AG04449 (cell line): ENCODE measurements at regions not wholly inside any gene's neighbourhood (a gene's known extent, or its start where the extent isn't known, plus 50 kb on each side); places are given as distances from the start of the nearest gene placed in this dataset.
"Not testable (repeated sequence)": the region's sequence is repeated elsewhere in the genome, so short reads cannot be mapped to it uniquely, and the experiment has no call there.

Experiments used
- CTCF ChIA-PET: fragments of 350-600 bp; formaldehyde crosslinking; extraction: SDS; loops from one replicate; lab custom pipeline; 2021; ENCODE audit warnings: antibody characterized with exemption; lab: Yijun Ruan, JAX
- POLR2A ChIA-PET: fragments of 400-600, 350-600 bp; formaldehyde crosslinking; extraction: SDS; loops from one replicate; lab custom pipeline; 2020; ENCODE audit warnings: antibody characterized with exemption, inconsistent platforms; lab: Yijun Ruan, JAX
- DNase-seq: peaks from one replicate; pipeline ENCODE4 v3.0.0-alpha.2; 2010; ENCODE audit warnings: low read depth, low spot score
- H3K4me3 ChIP-seq: 2 replicates; pipeline ENCODE4 v1.5.1; 2011; ENCODE audit warnings: low read depth, mild to moderate bottlenecking, control low read depth, low read length
- TF ChIP-seq, protein P1 (sequence below): IDR thresholded peaks from one replicate; pipeline ENCODE4 v1.5.1; 2011; ENCODE audit warnings: mild to moderate bottlenecking, moderate library complexity, low read length, control low read depth, inconsistent platforms; ENCODE audit not compliant: insufficient read depth; ENCODE audit errors: missing control alignments

DNA sequence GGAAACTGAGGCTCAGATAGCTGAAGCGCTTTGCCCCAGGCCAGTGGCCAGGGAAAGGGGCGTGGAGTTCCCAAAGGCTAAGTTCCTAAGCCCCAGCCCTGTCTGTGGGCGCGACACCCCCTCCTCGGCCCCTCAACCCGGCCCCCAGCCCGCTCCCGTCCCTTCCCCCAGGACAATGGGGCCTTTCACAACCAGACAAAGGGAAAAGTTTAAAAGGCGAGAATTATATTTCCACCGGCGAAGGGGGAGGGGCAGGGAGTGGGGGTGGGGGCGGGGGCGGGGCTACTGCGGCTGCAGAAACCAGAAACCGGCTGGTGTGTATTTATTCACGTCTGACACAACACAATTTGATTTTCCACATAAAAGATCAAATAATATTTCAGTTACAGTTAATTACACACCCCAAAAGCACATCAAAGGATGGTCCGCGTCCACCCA is 192.1 kb downstream of the MN1 start:
- no peak overlapping the region for H3K4me3 ChIP-seq
- CTCF ChIA-PET, result no interaction called here
- DNase-seq, result no peak
- POLR2A ChIA-PET, result no interaction called here
- TF ChIP-seq, protein P1, sequence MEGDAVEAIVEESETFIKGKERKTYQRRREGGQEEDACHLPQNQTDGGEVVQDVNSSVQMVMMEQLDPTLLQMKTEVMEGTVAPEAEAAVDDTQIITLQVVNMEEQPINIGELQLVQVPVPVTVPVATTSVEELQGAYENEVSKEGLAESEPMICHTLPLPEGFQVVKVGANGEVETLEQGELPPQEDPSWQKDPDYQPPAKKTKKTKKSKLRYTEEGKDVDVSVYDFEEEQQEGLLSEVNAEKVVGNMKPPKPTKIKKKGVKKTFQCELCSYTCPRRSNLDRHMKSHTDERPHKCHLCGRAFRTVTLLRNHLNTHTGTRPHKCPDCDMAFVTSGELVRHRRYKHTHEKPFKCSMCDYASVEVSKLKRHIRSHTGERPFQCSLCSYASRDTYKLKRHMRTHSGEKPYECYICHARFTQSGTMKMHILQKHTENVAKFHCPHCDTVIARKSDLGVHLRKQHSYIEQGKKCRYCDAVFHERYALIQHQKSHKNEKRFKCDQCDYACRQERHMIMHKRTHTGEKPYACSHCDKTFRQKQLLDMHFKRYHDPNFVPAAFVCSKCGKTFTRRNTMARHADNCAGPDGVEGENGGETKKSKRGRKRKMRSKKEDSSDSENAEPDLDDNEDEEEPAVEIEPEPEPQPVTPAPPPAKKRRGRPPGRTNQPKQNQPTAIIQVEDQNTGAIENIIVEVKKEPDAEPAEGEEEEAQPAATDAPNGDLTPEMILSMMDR, result no peak

DNA sequence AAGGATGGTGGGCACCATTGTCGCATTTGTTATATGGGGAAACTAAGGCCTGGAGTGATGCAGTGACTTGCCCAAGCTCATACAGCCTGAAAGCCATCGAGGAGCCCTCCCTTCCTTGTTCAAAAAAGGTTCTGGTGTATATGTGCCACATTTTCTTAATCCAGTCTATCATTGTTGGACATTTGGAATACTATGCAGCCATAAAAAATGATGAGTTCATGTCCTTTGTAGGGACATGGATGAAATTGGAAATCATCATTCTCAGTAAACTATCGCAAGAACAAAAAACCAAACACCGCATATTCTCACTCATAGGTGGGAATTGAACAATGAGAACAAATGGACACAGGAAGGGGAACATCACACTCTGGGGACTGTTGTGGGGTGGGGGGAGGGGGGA is 191.4 kb downstream of the MN1 start:
- H3K4me3 ChIP-seq, POLR2A ChIA-PET, CTCF ChIA-PET, DNase-seq: not testable (repeated sequence)

DNA sequence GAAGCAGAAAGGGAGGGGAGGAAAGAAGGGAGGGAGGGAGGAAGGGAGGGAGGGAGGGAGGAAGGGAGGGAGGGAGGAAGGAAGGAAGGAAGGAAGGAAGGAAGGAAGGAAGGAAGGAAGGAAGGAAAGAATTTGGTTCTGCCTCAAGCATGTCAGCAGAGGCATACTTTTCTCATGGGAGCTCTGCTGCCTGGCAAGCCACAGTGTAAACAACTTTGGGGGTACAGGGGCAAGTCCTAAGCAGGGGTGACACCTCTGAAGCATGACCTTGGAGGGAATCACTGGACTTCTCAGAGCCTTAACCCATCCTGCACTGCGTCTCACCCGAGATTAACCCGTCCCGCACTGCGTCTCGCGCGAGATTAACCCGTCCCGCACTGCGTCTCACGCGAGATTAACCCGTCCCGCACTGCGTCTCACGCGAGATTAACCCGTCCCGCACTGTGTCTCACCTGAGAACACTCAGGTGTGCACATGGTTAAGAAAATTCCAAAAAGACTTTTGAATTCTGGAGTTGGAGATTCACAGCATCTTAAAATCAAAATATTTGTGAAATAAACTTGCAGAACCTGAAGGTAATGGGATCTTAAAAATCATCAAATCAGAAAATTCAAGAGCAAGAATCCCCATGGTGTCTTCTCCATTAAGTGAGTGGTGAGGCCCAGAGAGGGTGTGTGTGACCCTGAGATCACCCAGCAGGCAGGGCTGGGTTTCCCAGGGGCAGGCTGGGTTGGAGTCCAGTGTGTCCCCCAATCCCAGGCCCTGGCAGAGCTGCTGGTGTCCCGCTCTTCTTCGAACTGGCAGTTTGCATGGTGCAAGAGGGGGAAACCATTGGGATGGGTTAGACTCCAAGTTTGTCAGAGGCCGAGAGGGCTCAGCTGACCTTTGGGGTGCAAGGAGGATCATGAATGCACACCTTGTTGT is 190.4 kb downstream of the MN1 start:
- DNase-seq, result no peak
- H3K4me3 ChIP-seq, result no peak overlapping the region
- ChIA-PET POLR2A (no interaction called here), CTCF (no interaction called here)
- TF ChIP-seq, protein P1, result no peak

DNA sequence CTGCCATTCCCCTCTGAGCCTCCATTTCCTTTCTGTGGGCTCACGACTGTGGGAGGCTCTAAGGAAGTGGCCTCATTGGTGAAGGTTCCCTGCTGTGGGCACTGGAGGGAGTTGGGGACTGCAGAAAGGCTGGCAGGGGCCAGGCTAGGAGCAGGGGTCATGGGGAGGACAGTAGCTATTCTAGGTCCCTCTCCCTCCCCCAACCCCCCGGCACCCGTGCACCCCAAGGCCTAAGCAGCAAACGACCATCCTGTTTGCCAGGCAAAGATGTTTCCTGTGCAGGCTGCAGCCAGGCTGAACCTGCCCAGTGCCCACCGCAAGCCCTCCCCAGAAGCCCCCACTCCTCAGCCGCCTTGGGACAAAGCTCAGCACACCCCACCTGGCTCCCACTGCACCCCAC is 189.4 kb downstream of the MN1 start:
- no peak for DNase-seq
- ChIA-PET CTCF (interaction anchor here (1.5 kb wide), 1 partner anchor 16 kb away, joined by 4 read pairs; no protein-coding TSS in a partner anchor), POLR2A (no interaction called here)
- no peak overlapping the region for H3K4me3 ChIP-seq
- TF ChIP-seq, protein P1, result no peak

DNA sequence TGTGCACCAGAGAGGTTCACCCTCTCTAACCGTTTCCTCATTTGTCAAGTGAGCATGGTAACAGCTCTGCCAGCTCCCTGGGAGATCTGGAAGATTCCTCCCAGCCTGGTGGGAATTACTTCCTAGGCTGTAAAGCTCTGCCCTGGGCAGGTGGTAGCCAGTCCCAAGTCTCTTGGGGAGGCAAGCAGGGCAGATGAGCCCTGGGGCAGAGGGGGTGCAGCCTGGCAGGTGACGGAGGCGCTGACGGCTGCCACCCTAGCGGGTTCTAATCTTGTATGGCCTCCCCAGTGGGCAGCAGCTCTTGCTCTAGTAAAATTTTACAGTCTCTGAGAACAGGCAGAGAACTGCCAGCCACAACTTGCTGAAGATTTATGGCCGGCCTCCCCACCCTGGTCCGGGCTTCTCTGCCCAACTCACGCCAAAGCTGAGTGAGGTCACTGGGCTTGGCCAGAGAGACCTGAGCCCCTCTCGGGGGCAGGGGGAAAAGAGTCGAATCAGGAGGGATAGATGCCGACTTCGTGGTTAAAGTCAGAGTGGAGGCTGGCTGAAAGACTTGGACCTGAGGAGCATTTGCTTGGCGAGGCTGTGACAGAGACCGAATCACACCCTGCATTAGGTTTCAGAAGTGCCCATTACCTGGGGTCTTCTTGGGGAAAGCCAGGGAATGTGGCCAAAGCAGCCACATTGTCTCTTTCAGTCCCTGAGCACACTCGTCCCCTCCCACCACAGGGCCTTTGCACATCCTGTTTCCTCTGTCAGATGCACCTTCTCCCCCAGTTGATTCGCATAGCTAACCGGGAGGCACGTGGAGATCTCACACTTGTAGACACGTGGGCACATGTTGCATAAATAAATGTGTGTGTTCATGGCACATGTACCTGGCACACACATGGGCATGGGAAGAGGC is 188.2 kb downstream of the MN1 start:
- TF ChIP-seq, protein P1, result no peak
- DNase-seq, result no peak
- POLR2A ChIA-PET, result no interaction called here
- CTCF ChIA-PET, result interaction anchor here (1.5 to 1.6 kb wide), 2 partner anchors 18 to 268 kb away, joined by 3 to 4 read pairs; no protein-coding TSS in a partner anchor
- H3K4me3 ChIP-seq, result no peak overlapping the region

DNA sequence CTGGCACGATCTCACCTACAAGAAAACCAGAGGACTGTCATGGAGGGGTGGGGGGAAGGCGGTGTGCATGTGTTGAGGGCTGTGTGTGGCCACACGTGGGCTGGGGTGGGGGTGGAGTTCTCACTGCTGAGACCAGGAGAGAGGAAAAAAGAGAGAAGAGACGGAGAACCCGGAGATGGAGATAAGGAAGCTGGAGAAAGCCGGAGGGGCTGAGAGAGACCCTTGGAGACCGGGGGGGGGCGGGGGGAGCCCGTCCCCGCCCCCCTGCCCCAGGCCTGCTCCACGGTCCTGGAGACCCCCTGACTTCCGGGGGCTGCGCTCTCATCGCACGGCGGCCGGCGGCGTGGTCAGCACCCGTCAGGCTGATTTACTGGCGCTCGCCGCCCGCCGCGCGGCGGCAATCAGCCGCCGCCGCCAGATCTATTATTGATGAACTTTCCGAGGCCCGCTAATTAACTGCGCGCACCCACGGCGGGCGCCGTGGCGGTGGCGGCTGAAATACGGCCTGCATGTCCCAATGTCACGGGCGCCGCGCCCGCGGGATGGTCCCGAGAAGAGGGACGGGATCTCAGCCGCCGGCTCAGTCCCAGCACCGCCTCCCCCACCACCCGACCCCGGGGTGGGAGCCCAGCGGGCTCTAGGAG is 187.4 kb downstream of the MN1 start:
- no peak for DNase-seq
- TF ChIP-seq, protein P1, result no peak
- ChIA-PET CTCF (interaction anchor here (1.6 kb wide), 1 partner anchor 267 kb away, joined by 3 read pairs; no protein-coding TSS in a partner anchor), POLR2A (no interaction called here)
- H3K4me3 ChIP-seq, result no peak overlapping the region
